ENCODE measurements at regions not wholly inside any gene's neighbourhood (a gene's known extent, or its start where the extent isn't known, plus 50 kb on each side); places are given as distances from the start of the nearest gene placed in this dataset.
"Not testable (repeated sequence)": the region's sequence is repeated elsewhere in the genome, so short reads cannot be mapped to it uniquely, and the experiment has no call there.

DNA sequence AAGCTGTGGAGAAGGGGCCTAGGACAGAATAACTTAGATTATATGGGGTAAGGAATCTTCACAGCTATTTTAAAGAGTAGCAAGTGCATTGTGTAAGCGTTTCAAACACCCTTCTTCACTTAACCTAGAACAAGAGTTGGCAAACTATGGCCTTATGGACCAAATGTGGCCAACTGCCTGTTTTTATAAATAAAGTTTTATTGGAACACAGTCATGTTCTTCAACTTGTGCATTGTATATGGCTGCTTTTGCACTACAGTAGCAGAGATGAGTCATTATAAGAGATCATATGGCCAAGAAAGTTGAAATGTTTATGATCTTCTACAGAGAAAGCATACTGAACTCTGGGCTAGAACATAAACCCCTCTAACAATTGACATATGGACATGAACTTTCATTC lies 187.8 kb downstream of the ETV1 start:
- H3K4me1 ChIP-seq: no peaks in the 10 kb centered on the region
- no peak for FAIRE-seq
- WGBS, 2 donors: 56 to 63% methylated on average over 1 of the region's 1 CpG
- TF ChIP-seq, protein P1, sequence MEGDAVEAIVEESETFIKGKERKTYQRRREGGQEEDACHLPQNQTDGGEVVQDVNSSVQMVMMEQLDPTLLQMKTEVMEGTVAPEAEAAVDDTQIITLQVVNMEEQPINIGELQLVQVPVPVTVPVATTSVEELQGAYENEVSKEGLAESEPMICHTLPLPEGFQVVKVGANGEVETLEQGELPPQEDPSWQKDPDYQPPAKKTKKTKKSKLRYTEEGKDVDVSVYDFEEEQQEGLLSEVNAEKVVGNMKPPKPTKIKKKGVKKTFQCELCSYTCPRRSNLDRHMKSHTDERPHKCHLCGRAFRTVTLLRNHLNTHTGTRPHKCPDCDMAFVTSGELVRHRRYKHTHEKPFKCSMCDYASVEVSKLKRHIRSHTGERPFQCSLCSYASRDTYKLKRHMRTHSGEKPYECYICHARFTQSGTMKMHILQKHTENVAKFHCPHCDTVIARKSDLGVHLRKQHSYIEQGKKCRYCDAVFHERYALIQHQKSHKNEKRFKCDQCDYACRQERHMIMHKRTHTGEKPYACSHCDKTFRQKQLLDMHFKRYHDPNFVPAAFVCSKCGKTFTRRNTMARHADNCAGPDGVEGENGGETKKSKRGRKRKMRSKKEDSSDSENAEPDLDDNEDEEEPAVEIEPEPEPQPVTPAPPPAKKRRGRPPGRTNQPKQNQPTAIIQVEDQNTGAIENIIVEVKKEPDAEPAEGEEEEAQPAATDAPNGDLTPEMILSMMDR (IDR thresholded peaks at IDR 0.05): no peak
- H3K4me3 ChIP-seq: no peak overlapping the region
- no peaks in the 10 kb centered on the region for H3K36me3 ChIP-seq
- H3K9me3 ChIP-seq: no peaks in the 10 kb centered on the region
- H3K27me3 ChIP-seq: no peaks in the 10 kb centered on the region
- intact Hi-C loops (cut with DNase I): no loop called here
- no peak for DNase-seq
- no peak overlapping the region for H3K27ac ChIP-seq
- ATAC-seq: no peak

DNA sequence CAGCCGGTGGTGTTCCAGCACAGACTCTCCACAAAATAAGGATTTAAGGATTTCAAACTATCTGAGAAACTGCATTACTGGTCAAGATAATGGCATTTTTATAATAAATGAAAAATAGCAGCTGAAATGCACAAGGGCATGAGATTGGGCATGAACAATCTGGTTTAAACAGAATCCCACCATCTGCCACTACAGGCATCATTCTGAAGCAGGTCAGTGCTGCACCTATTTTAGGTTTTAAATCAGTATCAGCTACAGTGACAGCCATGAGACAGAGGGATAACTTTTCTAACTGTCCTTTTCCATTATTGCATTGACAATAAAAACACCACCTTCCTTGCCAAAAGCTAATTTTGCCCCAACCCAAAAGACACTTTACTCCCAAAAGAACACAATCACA lies 186.8 kb downstream of the ETV1 start:
- DNase-seq (no peak), FAIRE-seq (no peak), ATAC-seq (no peak)
- no peak overlapping the region for H3K27ac ChIP-seq
- no peaks in the 10 kb centered on the region for H3K9me3 ChIP-seq
- no peak overlapping the region for H3K4me3 ChIP-seq
- H3K4me1 ChIP-seq: no peaks in the 10 kb centered on the region
- no peaks in the 10 kb centered on the region for H3K27me3 ChIP-seq
- 66 to 70% methylated on average over 1 of the region's 1 CpG for WGBS, 2 donors
- TF ChIP-seq, protein P1 (IDR thresholded peaks at IDR 0.05): no peak
- intact Hi-C loops (cut with DNase I): no loop called here
- H3K36me3 ChIP-seq: no peaks in the 10 kb centered on the region

DNA sequence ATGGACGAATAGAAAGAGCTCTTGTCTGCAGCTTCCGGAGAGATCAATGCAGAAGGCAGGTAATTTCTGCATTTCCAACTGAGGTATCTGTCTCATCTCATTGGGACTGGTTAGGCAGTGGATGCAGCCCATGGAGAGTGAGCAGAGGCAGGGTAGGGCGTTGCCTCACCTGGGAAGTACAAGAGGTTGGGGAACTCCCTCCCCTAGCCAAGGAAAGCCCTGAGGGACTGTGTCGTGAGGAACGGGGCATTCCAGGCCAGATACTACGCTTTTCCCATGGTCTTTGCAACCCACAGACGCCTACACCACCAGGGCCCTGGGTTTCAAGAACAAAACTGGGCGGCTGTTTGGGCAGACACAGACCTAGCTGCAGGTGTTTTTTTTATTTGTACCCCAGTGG lies 186.3 kb downstream of the ETV1 start:
- FAIRE-seq (no peak), DNase-seq (peak in 1 of 6 donors; percentile 14), ATAC-seq (no peak)
- TF ChIP-seq, protein P1 (IDR thresholded peaks at IDR 0.05): no peak
- H3K4me1 ChIP-seq: no peaks in the 10 kb centered on the region
- H3K36me3 ChIP-seq: no peaks in the 10 kb centered on the region
- intact Hi-C loops (cut with DNase I): no loop called here
- H3K27ac ChIP-seq: no peak overlapping the region
- no peaks in the 10 kb centered on the region for H3K27me3 ChIP-seq
- H3K9me3 ChIP-seq: no peaks in the 10 kb centered on the region
- WGBS, 2 donors: 64 to 85% methylated on average over 8 of the region's 8 CpGs
- no peak overlapping the region for H3K4me3 ChIP-seq

DNA sequence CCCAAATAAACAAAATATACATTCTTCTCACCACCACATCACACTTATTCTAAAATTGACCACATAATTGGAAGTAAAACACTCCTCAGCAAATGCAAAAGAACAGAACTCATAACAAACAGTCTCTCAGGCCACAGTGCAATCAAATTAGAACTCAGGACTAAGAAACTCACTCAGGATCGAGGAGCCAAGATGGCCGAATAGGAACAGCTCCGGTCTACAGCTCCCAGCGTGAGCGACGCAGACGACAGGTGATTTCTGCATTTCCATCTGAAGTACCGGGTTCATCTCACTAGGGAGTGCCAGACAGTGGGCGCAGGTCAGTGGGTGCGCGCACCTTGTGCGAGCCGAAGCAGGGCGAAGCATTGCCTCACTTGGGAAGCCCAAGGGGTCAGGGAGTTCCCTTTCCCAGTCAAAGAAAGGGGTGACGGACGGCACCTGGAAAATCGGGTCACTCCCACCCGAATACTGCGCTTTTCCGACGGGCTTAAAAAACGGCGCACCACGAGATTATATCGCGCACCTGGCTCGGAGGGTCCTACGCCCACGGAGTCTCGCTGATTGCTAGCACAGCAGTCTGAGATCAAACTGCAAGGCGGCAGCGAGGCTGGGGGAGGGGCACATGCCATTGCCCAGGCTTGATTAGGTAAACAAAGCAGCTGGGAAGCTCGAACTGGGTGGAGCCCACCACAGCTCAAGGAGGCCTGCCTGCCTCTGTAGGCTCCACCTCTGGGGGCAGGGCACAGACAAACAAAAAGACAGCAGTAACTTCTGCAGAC lies 183.2 kb downstream of the ETV1 start:
- H3K27me3 ChIP-seq; intact Hi-C loops (cut with DNase I); H3K4me3 ChIP-seq; H3K36me3 ChIP-seq; H3K27ac ChIP-seq; H3K4me1 ChIP-seq; DNase-seq; FAIRE-seq; H3K9me3 ChIP-seq; ATAC-seq: not testable (repeated sequence)
- WGBS, 2 donors: 79 to 86% methylated on average over 31 to 33 of the region's 33 CpGs

DNA sequence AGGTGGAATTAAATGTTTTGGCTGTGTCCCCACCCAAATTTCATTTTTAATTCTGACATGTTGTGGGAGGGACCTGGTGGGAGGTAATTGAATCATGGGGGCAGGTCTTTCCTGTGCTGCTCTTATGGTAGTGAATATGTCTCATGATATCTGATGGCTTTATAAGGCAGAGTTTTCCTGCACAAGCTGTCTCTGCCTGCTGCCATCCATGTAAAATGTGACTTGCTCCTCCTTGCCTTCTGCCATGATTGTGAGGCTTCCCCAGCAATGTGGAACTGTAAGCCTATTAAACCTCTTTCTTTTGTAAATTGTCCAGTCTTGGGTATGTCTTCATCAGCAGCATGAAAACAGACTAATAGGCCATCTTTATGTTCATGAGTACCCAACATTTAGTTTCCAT lies 172.2 kb downstream of the ETV1 start:
- H3K27me3 ChIP-seq; H3K9me3 ChIP-seq; H3K27ac ChIP-seq; H3K4me1 ChIP-seq; FAIRE-seq; ATAC-seq; H3K36me3 ChIP-seq; intact Hi-C loops (cut with DNase I); H3K4me3 ChIP-seq; DNase-seq: not testable (repeated sequence)

DNA sequence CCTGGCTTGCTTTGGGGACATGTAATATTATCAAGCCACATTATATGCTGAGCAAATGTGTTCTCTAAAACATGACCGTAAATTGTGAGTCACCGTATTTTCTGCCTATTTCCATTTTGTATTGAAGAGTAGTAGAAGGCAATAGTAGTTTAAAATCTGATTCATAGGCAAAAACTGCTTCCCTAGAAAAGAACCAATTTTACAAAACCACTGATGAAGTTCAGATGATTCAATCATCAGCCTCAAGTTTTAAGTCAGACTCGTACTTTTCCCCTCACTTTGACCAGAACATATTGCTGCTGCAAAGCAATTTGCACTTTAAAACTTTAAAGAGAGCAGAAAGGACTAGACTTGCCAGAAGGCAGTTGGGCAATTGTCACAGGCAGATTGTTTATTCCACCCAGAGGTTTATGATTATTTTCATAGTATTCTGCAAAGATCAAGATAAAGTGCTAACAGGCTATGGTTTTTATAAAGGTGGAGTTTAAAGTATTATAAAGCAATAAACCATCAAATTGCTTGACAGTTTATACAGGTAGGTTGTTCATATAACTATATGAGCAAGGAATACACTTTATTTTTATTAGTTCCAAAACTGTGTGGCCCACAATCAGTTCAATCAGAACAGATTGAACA lies 168.2 kb downstream of the ETV1 start:
- 67 to 77% methylated on average over 3 of the region's 3 CpGs for WGBS, 2 donors
- intact Hi-C loops (cut with DNase I): no loop called here
- Histone ChIP-seq H3K36me3 (no peaks in the 10 kb centered on the region), H3K4me1 (no peaks in the 10 kb centered on the region), H3K27me3 (no peaks in the 10 kb centered on the region), H3K9me3 (no peaks in the 10 kb centered on the region), H3K27ac (no peak overlapping the region), H3K4me3 (no peak overlapping the region)
- ATAC-seq (no peak), DNase-seq (no peak), FAIRE-seq (peak; percentile 75)
- TF ChIP-seq, protein P1 (IDR thresholded peaks at IDR 0.05): no peak
